Fibroblast of skin of left quadriceps (primary cell): ENCODE measurements at regions not wholly inside any gene's neighbourhood (a gene's known extent, or its start where the extent isn't known, plus 50 kb on each side); places are given as distances from the start of the nearest gene placed in this dataset.

Source experiments
- DNase-seq, 2 experiments: peaks; one replicate each; pipeline ENCODE4 v3.0.0-alpha.2; 2013; ENCODE audit warnings: low read depth in 2 of 2

DNA sequence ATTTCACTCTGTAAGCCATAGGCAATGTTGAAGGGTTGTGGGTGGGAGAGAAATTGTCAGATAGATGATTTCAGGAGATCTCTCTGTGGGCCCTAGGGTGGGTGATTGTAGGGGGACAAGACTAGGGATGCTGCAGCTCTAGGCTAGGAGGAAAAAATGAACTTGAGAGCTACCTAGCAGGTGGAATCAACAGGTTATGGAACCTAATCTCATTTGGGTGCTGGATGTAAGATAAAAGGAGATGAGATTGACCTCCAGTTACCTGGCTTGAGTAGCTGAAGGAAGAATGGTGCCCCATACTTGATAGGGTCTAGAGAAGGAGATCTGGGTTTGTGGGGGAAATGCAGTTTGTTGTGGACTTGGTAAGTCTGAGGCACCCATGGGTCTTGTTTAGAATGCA lies 396.5 kb downstream of the RRAGC start:
- DNase-seq: no peak

- no peak for DNase-seq
These were observed 403.1 kb downstream of the RRAGC start for GRCh38 chr1:38456531-38456876.

DNA sequence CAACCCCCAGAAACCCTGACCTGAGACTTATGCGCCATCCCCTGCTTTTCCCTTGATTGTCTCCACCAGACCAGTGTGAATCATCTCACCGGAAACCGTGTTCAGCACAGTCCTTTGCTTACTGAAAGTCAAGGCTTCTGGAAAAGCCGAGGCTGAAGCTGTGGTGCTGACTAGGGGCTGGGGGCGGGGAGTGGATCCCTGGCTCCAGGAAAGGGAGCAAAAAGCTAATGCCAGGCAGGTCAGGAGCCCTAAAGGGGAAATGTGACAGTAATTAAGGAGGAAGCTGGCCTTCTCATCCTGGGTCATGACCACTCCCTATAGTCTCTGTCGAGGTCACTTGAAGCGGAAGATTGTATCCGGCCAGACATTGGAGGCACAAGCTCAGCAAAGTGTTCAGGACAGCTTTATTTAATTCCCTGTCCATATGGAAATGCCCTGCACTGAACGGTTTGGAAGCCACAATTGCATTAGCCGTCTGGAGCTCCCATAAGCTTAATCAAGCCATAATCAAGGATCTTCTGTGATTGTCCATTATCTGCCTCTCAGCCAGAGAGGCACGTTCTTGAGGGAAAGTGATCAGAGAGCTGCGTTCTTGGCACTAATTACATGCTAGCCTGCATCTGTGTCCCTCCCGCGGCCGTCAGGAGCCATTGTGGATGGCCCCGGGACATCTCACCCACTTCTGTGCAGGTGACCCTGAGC lies 403.6 kb downstream of the RRAGC start:
- DNase-seq: no peak

- no peak for DNase-seq
These were observed 404.7 kb downstream of the RRAGC start for GRCh38 chr1:38454749-38455441.

DNA sequence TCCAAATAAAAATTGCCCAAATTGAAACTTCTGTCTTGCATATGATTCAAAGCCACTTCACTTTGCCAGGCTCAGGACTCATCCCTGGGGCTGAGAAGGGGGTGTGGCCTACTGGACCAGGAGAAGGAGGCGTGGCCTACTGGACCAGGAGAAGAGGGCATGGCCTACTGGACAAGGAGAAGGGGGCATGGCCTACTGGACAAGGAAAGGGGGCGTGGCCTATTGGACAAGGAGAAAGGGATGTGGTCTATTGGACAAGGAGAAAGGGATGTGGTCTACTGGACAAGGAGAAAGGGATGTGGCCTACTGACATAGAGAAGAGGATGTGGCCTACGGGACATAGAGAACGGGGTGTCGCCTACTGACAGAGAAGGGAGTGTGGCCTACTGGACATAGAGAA lies 405.3 kb downstream of the RRAGC start:
- DNase-seq: no peak

GRCh38 chr1:38452246-38452645 lies 405.7 kb upstream of the POU3F1 start:
- DNase-seq: peak in 1 of 2 experiments; percentile 1

DNA sequence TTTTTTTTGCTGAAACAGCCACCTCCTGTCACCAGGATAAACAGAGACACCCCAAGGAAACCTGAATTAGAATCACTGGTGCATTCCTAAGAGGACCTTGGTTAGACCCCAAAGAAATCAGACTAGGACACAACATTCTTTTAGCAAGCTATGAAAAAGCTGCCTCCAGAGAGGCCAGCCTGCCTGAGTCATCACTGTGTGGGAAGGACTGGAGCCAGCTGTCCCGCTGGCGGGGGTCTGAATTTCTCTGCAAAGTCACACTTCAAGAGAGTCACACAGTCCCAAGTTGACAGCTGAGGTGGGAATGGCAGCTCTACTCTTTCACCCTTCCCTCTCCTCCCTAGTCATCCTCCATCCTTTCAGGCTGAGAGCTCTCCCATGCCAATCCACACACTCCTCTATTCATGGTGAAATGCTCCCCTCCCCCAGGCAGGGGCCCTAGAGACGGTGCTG lies 405.0 kb upstream of the POU3F1 start:
- DNase-seq: peak; percentile 33 to 37

- no peak for DNase-seq
These were observed 402.3 kb upstream of the POU3F1 start for GRCh38 chr1:38448893-38449292.

DNA sequence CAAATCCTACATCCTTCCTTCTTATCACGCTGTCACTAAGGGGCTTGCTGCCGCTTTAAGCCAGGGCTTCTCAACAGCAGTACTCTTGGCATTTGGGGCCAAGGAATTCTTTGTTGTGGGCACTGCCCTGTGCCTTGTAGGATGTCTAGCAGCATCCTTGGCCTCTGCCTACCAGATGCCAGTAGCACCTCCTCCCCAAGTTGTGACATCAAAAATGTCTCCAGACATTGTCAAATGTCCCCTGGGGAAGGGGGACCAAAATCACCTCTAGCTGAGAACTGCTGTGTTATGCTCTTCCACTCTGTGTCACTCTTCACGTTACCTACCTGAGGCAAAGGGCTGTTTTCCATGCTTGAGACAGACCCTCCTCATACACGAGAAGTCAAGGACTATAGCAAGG lies 400.3 kb upstream of the POU3F1 start:
- DNase-seq: no peak

GRCh38 chr1:38444770-38445442 lies 398.3 kb upstream of the POU3F1 start:
- DNase-seq: no peak

GRCh38 chr1:38444311-38444710 lies 397.7 kb upstream of the POU3F1 start:
- peak; percentile 87 to 88 for DNase-seq

- no peak for DNase-seq
These were observed 393.8 kb upstream of the POU3F1 start for GRCh38 chr1:38440402-38440801.

DNA sequence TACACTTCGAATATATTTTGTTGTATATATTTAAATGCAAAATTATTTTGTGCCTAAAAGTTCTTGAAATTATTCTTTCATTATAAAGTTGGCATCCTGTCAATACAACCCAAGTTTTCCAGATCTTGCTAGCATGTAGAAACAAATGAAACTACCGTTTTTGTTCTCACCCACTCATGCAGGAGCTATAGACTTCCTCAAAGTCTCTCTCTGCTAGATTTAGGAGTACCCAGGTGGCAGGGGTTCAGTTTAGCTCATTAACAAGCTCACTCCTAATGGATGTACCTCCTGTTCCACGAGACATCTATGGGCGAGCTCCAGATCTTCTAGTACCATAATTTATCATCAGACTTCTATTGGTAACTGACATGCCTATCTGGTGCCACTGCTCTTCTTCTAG lies 390.2 kb upstream of the POU3F1 start:
- no peak for DNase-seq

DNA sequence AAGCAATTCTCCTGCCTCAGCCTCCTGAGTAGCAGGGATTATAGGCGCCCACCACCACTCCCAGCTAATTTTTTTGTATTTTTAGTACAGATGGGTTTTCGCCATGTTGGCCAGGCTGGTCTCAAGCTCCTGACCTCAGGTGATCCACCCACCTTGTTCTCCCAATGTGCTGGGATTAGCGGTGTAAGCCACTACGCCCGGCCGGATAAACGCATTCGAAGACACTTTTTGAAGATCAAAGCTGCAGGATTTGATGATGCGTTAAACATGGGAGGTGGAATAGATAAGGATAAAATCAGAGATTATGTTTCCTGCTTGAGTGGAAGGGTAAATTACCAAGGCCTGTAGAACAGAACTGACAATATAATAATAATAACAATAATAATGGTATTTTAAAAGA lies 389.4 kb upstream of the POU3F1 start:
- no peak for DNase-seq

- no peak for DNase-seq
These were observed 386.6 kb upstream of the POU3F1 start for GRCh38 chr1:38433084-38433722.

DNA sequence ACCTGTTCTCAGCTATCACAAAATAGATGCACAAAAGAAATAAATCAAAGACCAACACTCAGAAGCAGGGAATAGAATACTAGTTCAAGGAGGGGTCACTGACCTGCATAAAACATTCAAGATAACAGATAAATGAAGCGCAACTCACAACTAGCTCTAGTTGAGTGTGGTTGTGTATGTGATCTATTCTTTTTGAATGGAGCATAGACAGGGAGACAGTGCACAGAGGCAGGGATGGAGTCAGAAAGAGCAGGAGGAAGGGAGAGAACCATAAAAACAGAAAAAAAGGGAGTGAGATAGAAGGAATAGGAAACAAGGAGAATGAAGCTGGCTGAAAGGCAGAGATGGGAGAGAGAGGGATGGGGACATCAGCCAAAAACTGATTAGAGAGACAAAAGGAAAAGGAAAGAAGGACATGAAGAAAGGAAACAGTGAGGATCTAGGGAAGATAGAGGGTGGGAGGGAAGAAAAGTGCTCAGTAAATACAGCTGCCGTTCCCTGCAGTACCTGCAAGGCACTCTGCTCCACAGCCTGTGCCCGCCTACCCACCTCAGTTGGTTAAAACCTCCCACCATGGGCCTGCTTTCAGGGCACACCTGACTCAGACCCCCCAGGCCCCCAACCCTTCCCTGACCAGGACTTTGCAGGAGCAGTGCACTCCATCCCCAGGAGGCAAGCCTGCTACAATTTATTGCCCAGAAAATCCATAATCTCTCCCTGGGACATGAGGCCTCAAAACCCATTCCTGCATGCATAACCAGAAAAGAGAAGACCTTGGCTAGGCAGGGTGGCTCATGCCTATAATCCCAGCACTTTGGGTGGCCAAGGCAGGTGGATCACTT lies 385.2 kb upstream of the POU3F1 start:
- DNase-seq: no peak

- no peak for DNase-seq
These were observed 384.4 kb upstream of the POU3F1 start for GRCh38 chr1:38430949-38431348.

GRCh38 chr1:38424677-38425076 lies 378.1 kb upstream of the POU3F1 start:
- DNase-seq: no peak

DNA sequence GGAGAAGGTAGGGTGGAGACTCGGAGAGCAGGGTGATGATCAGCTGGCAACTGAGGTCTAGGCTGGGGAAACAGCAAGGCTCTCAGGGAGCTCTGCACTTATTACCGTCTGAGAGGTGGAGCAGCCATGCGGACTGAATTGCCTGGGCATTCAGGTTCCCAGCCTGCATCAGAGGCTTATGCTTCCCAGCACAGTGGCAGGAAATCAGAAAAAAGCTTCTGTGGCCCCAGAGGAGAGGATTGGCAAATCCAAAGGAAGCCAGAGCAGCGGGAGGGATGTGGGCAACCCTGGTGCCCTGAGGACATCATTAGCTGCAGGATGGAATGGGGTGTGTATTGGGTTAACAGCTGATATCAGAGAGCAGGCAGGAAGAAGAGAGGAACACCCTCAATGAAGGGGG lies 374.1 kb upstream of the POU3F1 start:
- DNase-seq: no peak

- DNase-seq: no peak
These were observed 371.8 kb upstream of the POU3F1 start for GRCh38 chr1:38418195-38419030.

DNA sequence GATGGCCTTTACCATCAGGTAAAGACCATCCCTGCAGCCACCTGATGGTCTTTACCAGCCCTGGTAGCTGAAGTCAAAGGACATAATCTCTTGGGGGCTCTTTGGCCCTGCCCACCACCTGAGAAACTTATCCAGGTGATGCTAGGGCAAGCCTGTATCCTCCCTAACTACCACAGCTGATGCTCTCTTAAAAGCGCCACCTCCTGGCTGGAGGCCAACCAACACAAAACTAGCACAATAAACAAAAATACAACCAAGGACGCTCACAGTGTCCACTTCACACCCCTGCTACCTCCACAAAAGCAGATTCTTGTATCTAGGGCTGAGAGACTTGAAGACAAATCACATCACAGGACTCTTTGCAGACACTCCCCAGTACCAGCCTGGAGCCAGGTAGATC lies 357.1 kb upstream of the POU3F1 start:
- no peak for DNase-seq
